Omental fat pad (tissue), 3 donors: ENCODE measurements at regions not wholly inside any gene's neighbourhood (a gene's known extent, or its start where the extent isn't known, plus 50 kb on each side); places are given as distances from the start of the nearest gene placed in this dataset.

ENCODE experiments used
- ATAC-seq: fragments of 150-250 bp; one replicate; pipeline ENCODE4 v1.9.1; 2016; ENCODE audit warnings: mild to moderate bottlenecking, moderate library complexity; ENCODE audit not compliant: low FRiP score
- DNase-seq: peaks from one replicate; pipeline ENCODE4 v3.0.0-alpha.2; 2019; ENCODE audit warnings: low spot score
- CTCF ChIP-seq, 3 donors: fragments of 450-650 bp; IDR thresholded peaks; one replicate each; pipeline ENCODE4 v1.5.1; 2016 to 2017; ENCODE audit warnings: antibody characterized with exemption in 3 of 3, mild to moderate bottlenecking in 3 of 3, moderate library complexity in 2 of 3

DNA sequence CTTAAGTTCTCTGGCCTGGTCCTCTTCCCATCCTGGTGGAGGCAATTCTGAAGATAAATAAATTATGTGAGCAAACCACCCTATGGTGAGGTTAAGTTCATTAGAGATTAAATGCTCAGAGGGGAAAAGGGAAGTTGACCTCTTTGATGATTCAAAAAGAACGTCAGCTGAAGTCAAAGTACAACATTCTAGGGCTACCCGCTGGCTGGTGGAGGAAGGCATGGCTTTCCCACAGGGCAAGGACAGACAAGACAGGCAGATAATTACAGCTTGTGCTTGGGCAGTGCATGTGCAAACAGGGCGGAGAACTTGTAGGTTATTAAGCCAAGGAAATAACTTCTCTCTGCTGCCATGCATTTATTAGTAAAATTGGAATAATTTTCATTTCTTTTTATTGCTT is 91.0 kb upstream of the SLC24A3 start:
- DNase-seq (no peak), ATAC-seq (no peak)
- no peak for TF ChIP-seq CTCF (IDR thresholded peaks at IDR 0.05)

DNA sequence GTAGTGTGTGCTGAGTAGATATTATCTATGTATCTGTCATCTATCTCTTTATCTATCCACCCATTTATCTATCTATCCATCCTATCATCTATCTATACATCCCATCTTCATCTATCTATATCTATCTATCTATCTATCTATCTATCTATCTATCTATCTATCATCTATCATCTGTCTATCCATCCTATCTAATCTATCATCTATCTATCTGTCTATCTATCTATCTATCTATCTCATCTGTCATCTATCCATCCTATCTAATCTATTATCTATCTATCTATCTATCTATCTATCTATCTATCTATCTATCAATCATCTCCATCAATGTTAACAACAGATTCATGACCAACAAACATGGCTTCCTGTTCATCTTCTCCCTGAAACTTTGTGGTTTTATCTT is 90.5 kb upstream of the SLC24A3 start:
- no peak for DNase-seq
- no peak for TF ChIP-seq CTCF (IDR thresholded peaks at IDR 0.05)
- no peak for ATAC-seq

- no peak for DNase-seq
- no peak for TF ChIP-seq CTCF (IDR thresholded peaks at IDR 0.05)
- ATAC-seq, result no peak
Observed at GRCh38 chr20:19122395-19122794, 90.0 kb upstream of the SLC24A3 start.

- DNase-seq (no peak), ATAC-seq (no peak)
- no peak for TF ChIP-seq CTCF (IDR thresholded peaks at IDR 0.05)
Observed at GRCh38 chr20:19125508-19125907, 86.9 kb upstream of the SLC24A3 start.

DNA sequence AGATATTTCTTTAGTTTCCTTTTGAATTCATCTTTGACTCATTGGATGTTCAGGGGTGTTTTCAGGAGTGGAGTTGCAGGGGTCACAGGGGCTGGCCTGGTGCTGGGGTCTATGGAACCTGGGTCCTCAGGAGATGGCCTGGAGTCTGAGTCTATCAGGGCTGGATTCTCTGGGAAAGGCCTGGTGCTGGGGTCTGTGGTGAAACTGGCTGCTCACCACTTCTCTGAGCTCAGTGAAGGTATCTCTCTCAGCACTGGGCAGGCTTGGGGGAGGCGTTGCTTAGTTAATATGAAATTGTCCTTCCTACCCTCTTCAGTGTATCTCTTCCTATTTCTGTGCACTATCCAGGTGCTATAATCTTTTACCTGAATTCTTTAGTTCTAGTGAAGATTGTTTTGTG is 83.1 kb upstream of the SLC24A3 start:
- ATAC-seq (no peak), DNase-seq (no peak)
- TF ChIP-seq CTCF (IDR thresholded peaks at IDR 0.05), result no peak

DNA sequence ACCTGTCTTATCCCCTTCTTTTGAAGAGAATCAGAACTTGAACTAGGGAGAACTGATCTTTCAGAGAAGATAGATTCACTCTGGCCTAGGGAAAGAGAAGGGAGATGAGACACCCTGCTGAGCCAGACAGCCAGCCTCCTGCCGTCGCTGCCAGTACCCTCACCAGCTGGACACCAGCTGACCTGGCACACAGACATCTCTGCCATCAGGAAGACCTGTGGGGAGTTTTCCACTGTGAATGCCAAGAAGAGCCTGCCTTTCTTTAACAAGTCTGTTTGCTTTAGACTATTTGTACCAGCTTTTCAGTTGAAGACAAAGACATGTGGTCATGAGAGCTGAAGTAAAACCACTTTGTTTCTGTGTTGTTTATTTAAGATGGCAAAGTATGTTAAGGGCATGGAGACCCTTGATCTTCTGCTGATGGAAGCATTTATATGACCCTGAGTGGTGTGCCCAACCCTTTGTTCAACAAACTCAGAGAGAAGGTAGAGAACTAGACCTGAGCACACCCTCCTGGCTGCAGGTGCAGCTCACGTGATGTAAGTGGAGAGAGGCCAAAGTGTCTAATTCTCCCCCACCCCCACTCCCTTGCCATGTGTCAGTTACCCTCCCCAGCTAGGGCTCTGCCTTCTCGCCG is 82.3 kb upstream of the SLC24A3 start:
- no peak for TF ChIP-seq CTCF (IDR thresholded peaks at IDR 0.05)
- ATAC-seq (no peak), DNase-seq (no peak)

- ATAC-seq (no peak), DNase-seq (no peak)
- TF ChIP-seq CTCF (IDR thresholded peaks at IDR 0.05), result no peak
Observed at GRCh38 chr20:19130613-19130984, 81.8 kb upstream of the SLC24A3 start.
